ENCODE measurements at regions not wholly inside any gene's neighbourhood (a gene's known extent, or its start where the extent isn't known, plus 50 kb on each side); places are given as distances from the start of the nearest gene placed in this dataset.

GRCh38 chr2:12320027-12320734, 396.6 kb upstream of the TRIB2 start:
- H3K36me3 ChIP-seq = no peaks in the 10 kb centered on the region
- H3K4me3 ChIP-seq = no peak overlapping the region
- no peak for DNase-seq
- H3K27ac ChIP-seq = no peak overlapping the region; the same call in 1 of the 2 replicates
- H3K9me3 ChIP-seq (replicated peaks) = 0 out of 2 replicates have a peak, but pooled peaks cover 3% of the 10 kb centered on the region
- H3K4me1 ChIP-seq = peaks cover 41% of the 10 kb centered on the region
- no peaks in the 10 kb centered on the region for H3K27me3 ChIP-seq

- no peaks in the 10 kb centered on the region for H3K27me3 ChIP-seq
- H3K36me3 ChIP-seq = no peaks in the 10 kb centered on the region
- peaks cover 41% of the 10 kb centered on the region for H3K4me1 ChIP-seq
- peak; percentile 54 to 59 for DNase-seq
- H3K27ac ChIP-seq = peak overlapping the region; percentile 57
- H3K4me3 ChIP-seq = no peak overlapping the region
- H3K9me3 ChIP-seq (replicated peaks) = 0 out of 2 replicates have a peak, but pooled peaks cover 3% of the 10 kb centered on the region
These were observed 395.6 kb upstream of the TRIB2 start for GRCh38 chr2:12320991-12321641.

- 0 out of 2 replicates have a peak, but pooled peaks cover 3% of the 10 kb centered on the region for H3K9me3 ChIP-seq (replicated peaks)
- H3K27me3 ChIP-seq = no peaks in the 10 kb centered on the region
- no peak overlapping the region for H3K27ac ChIP-seq
- H3K36me3 ChIP-seq = no peaks in the 10 kb centered on the region
- peaks cover 41% of the 10 kb centered on the region for H3K4me1 ChIP-seq
- H3K4me3 ChIP-seq = no peak overlapping the region
- no peak for DNase-seq
These were observed 394.9 kb upstream of the TRIB2 start for GRCh38 chr2:12321886-12322285.

- no peak for DNase-seq
- Histone ChIP-seq H3K36me3 (no peaks in the 10 kb centered on the region), H3K27me3 (no peaks in the 10 kb centered on the region), H3K4me3 (no peak overlapping the region), H3K4me1 (peaks cover 12% of the 10 kb centered on the region), H3K27ac (no peak overlapping the region), H3K9me3 (replicated peaks) (no peaks in the 10 kb centered on the region)
These were observed 390.9 kb upstream of the TRIB2 start for GRCh38 chr2:12325806-12326205.

- Histone ChIP-seq H3K27me3 (no peaks in the 10 kb centered on the region), H3K4me1 (peaks cover 4% of the 10 kb centered on the region), H3K27ac (no peak overlapping the region), H3K9me3 (replicated peaks) (no peaks in the 10 kb centered on the region), H3K36me3 (no peaks in the 10 kb centered on the region), H3K4me3 (no peak overlapping the region)
- DNase-seq = no peak
These were observed 390.1 kb upstream of the TRIB2 start for GRCh38 chr2:12326449-12327190.

- Histone ChIP-seq H3K36me3 (no peaks in the 10 kb centered on the region), H3K4me3 (no peak overlapping the region), H3K4me1 (no peaks in the 10 kb centered on the region), H3K27ac (no peak overlapping the region), H3K27me3 (no peaks in the 10 kb centered on the region), H3K9me3 (replicated peaks) (no peaks in the 10 kb centered on the region)
- no peak for DNase-seq
These were observed 385.8 kb upstream of the TRIB2 start for GRCh38 chr2:12330916-12331315.

- DNase-seq = no peak
- Histone ChIP-seq H3K27ac (no peak overlapping the region), H3K4me3 (no peak overlapping the region), H3K4me1 (no peaks in the 10 kb centered on the region), H3K36me3 (no peaks in the 10 kb centered on the region), H3K9me3 (replicated peaks) (no peaks in the 10 kb centered on the region), H3K27me3 (no peaks in the 10 kb centered on the region)
These were observed 385.0 kb upstream of the TRIB2 start for GRCh38 chr2:12331698-12332097.

GRCh38 chr2:12333293-12333692, 383.4 kb upstream of the TRIB2 start:
- H3K27me3 ChIP-seq = no peaks in the 10 kb centered on the region
- no peak for DNase-seq
- no peaks in the 10 kb centered on the region for H3K4me1 ChIP-seq
- H3K9me3 ChIP-seq (replicated peaks) = no peaks in the 10 kb centered on the region
- H3K27ac ChIP-seq = no peak overlapping the region
- H3K4me3 ChIP-seq = no peak overlapping the region
- H3K36me3 ChIP-seq = no peaks in the 10 kb centered on the region

- Histone ChIP-seq H3K4me1 (peaks cover 10% of the 10 kb centered on the region), H3K27me3 (no peaks in the 10 kb centered on the region)
These were observed 382.2 kb upstream of the TRIB2 start for GRCh38 chr2:12334412-12334966.

GRCh38 chr2:12335131-12335530, 381.6 kb upstream of the TRIB2 start:
- Histone ChIP-seq H3K9me3 (replicated peaks) (no peaks in the 10 kb centered on the region), H3K27ac (no peak overlapping the region), H3K36me3 (no peaks in the 10 kb centered on the region), H3K4me1 (peaks cover 16% of the 10 kb centered on the region), H3K4me3 (no peak overlapping the region), H3K27me3 (no peaks in the 10 kb centered on the region)
- no peak for DNase-seq

More at GRCh38 chr2:12334412-12334966, 382.2 kb upstream of the TRIB2 start:
- H3K36me3 ChIP-seq = no peaks in the 10 kb centered on the region
- no peak overlapping the region for H3K27ac ChIP-seq
- no peak for DNase-seq
- H3K9me3 ChIP-seq (replicated peaks) = no peaks in the 10 kb centered on the region
- no peak overlapping the region for H3K4me3 ChIP-seq

GRCh38 chr2:12335995-12336394, 380.7 kb upstream of the TRIB2 start:
- H3K4me1 ChIP-seq = peaks cover 20% of the 10 kb centered on the region
- H3K4me3 ChIP-seq = no peak overlapping the region
- no peak overlapping the region for H3K27ac ChIP-seq
- no peaks in the 10 kb centered on the region for H3K36me3 ChIP-seq
- H3K27me3 ChIP-seq = no peaks in the 10 kb centered on the region
- H3K9me3 ChIP-seq (replicated peaks) = no peaks in the 10 kb centered on the region
- DNase-seq = no peak

GRCh38 chr2:12338946-12339697, 377.6 kb upstream of the TRIB2 start:
- Histone ChIP-seq H3K36me3 (no peaks in the 10 kb centered on the region), H3K27me3 (no peaks in the 10 kb centered on the region), H3K27ac (peak overlapping the region; percentile 47), H3K4me3 (no peak overlapping the region), H3K9me3 (replicated peaks) (no peaks in the 10 kb centered on the region), H3K4me1 (peaks cover 20% of the 10 kb centered on the region)
- DNase-seq = peak; percentile 59 to 83

- Histone ChIP-seq H3K27ac (no peak overlapping the region), H3K4me1 (peaks cover 20% of the 10 kb centered on the region), H3K4me3 (no peak overlapping the region), H3K36me3 (no peaks in the 10 kb centered on the region), H3K9me3 (replicated peaks) (no peaks in the 10 kb centered on the region), H3K27me3 (no peaks in the 10 kb centered on the region)
- DNase-seq = peak in 1 of 2 experiments; percentile 26
These were observed 376.6 kb upstream of the TRIB2 start for GRCh38 chr2:12340164-12340563.

GRCh38 chr2:12341215-12341614, 375.5 kb upstream of the TRIB2 start:
- Histone ChIP-seq H3K27ac (no peak overlapping the region), H3K36me3 (no peaks in the 10 kb centered on the region), H3K9me3 (replicated peaks) (no peaks in the 10 kb centered on the region), H3K4me1 (peaks cover 20% of the 10 kb centered on the region), H3K4me3 (no peak overlapping the region), H3K27me3 (no peaks in the 10 kb centered on the region)
- no peak for DNase-seq

All from SJCRH30 (cell line).